ENCODE measurements at regions not wholly inside any gene's neighbourhood (a gene's known extent, or its start where the extent isn't known, plus 50 kb on each side); places are given as distances from the start of the nearest gene placed in this dataset.

GRCh38 chr2:176388861-176389260, 119.6 kb downstream of the MTX2 start:
- H3K4me3 ChIP-seq = no peak overlapping the region
- H3K4me2 ChIP-seq = no peak overlapping the region
- CTCF ChIA-PET = no interaction called here
- H3K4me1 ChIP-seq = no peaks in the 10 kb centered on the region
- ATAC-seq = no peak
- POLR2A ChIA-PET = no interaction called here
- 82% methylated on average over 3 of the region's 3 CpGs for WGBS (ENCODE audit: missing lambda C conversion rate)
- no peak for DNase-seq (ENCODE audit: low read depth in 1 of 2, low spot score in 1 of 2)
- TF ChIP-seq CBX2 (IDR thresholded peaks at IDR 0.05; ENCODE audit: borderline replicate concordance, low read depth) (no peak), TFCP2L1 (CRISPR knock-in tag; IDR thresholded peaks at IDR 0.05) (no peak), MAZ (IDR thresholded peaks at IDR 0.05; ENCODE audit: borderline replicate concordance, low read depth, low read length) (no peak), NR3C1 (IDR thresholded peaks at IDR 0.05) (no peak), POLR2AphosphoS2 (conservative IDR thresholded peaks at IDR 0.05; ENCODE audit: low read length) (no peak), ESRRA (IDR thresholded peaks at IDR 0.05; ENCODE audit: borderline replicate concordance, low read length) (no peak), HES2 (IDR thresholded peaks at IDR 0.05) (no peak), MYC (IDR thresholded peaks at IDR 0.05; ENCODE audit: borderline replicate concordance, low read length) (no peak), CHD2 (IDR thresholded peaks at IDR 0.05; ENCODE audit: low read length, partially characterized antibody) (no peak), GATA3 (IDR thresholded peaks at IDR 0.05; ENCODE audit: borderline replicate concordance) (no peak), JUN (IDR thresholded peaks at IDR 0.05) (no peak), ZSCAN20 (CRISPR knock-in tag; IDR thresholded peaks at IDR 0.05) (no peak), HDAC2 (IDR thresholded peaks at IDR 0.05) (no peak), REST (IDR thresholded peaks at IDR 0.05) (no peak), BHLHE40 (IDR thresholded peaks at IDR 0.05; ENCODE audit: low read depth, low read length) (no peak), MAFK (IDR thresholded peaks at IDR 0.05; ENCODE audit: partially characterized antibody) (no peak)
- H3K9me3 ChIP-seq = no peaks in the 10 kb centered on the region
- no peak overlapping the region for H3K27ac ChIP-seq
- no peak for FAIRE-seq

GRCh38 chr2:176390276-176391147, 121.3 kb downstream of the MTX2 start:
- WGBS (ENCODE audit: missing lambda C conversion rate) = 83% methylated on average over 5 of the region's 5 CpGs

GRCh38 chr2:176391148-176391419, 121.8 kb downstream of the MTX2 start:
- ChIA-PET POLR2A (no interaction called here), CTCF (no interaction called here)
- H3K4me3 ChIP-seq = no peak overlapping the region
- no peak overlapping the region for H3K4me2 ChIP-seq
- H3K4me1 ChIP-seq = peaks cover 5% of the 10 kb centered on the region; the same call in 1 of the 3 replicates
- ATAC-seq (no peak), FAIRE-seq (no peak), DNase-seq (ENCODE audit: low read depth in 1 of 2, low spot score in 1 of 2) (no peak)
- no peak overlapping the region for H3K27ac ChIP-seq
- no peaks in the 10 kb centered on the region for H3K9me3 ChIP-seq
- TF ChIP-seq JUN (IDR thresholded peaks at IDR 0.05) (no peak), POLR2A (IDR thresholded peaks at IDR 0.05; ENCODE audit: low read length) (no peak), CHD4 (IDR thresholded peaks at IDR 0.05; ENCODE audit: borderline replicate concordance) (no peak), ZSCAN20 (CRISPR knock-in tag; IDR thresholded peaks at IDR 0.05) (no peak), BCL3 (IDR thresholded peaks at IDR 0.05) (no peak), SMC3 (IDR thresholded peaks at IDR 0.05) (no peak), HOXA7 (CRISPR knock-in tag; IDR thresholded peaks at IDR 0.05) (no peak), USF2 (IDR thresholded peaks at IDR 0.05) (no peak), ZFP36 (IDR thresholded peaks at IDR 0.05; ENCODE audit: borderline replicate concordance, partially characterized antibody) (no peak), KDM1A (IDR thresholded peaks at IDR 0.05; ENCODE audit: low read depth) (no peak), SREBF2 (IDR thresholded peaks at IDR 0.05) (no peak), HOXB5 (CRISPR knock-in tag; IDR thresholded peaks at IDR 0.05) (no peak), NPAS2 (CRISPR knock-in tag; IDR thresholded peaks at IDR 0.05; ENCODE audit: borderline replicate concordance) (no peak), ESRRA (IDR thresholded peaks at IDR 0.05; ENCODE audit: borderline replicate concordance, low read length) (no peak), POLR2AphosphoS2 (conservative IDR thresholded peaks at IDR 0.05; ENCODE audit: low read length) (no peak)
- WGBS (ENCODE audit: missing lambda C conversion rate) = 87% methylated on average over 1 of the region's 1 CpG

More at GRCh38 chr2:176390276-176391147, 121.3 kb downstream of the MTX2 start:
- Histone ChIP-seq H3K4me2 (no peak overlapping the region), H3K4me3 (no peak overlapping the region), H3K9me3 (no peaks in the 10 kb centered on the region), H3K4me1 (peaks cover 2% of the 10 kb centered on the region; the same call in 1 of the 3 replicates), H3K27ac (no peak overlapping the region)
- POLR2A ChIA-PET = no interaction called here
- no peak for ATAC-seq
- CTCF ChIA-PET = no interaction called here
- no peak for DNase-seq (ENCODE audit: low read depth in 1 of 2, low spot score in 1 of 2)
- TF ChIP-seq FOSB (CRISPR knock-in tag; IDR thresholded peaks at IDR 0.05) (no peak), GATA3 (IDR thresholded peaks at IDR 0.05; ENCODE audit: borderline replicate concordance) (no peak), HEYL (CRISPR knock-in tag; IDR thresholded peaks at IDR 0.05) (no peak), BHLHE40 (IDR thresholded peaks at IDR 0.05; ENCODE audit: low read depth, low read length) (no peak), HES2 (IDR thresholded peaks at IDR 0.05) (no peak), RAD21 (conservative IDR thresholded peaks at IDR 0.05 in 1 of 2, IDR thresholded peaks at IDR 0.05 in 1 of 2) (no peak), JUNB (IDR thresholded peaks at IDR 0.05) (no peak), MYC (IDR thresholded peaks at IDR 0.05; ENCODE audit: borderline replicate concordance, low read length) (no peak)
- no peak for FAIRE-seq

All from A549 (cell line).